ENCODE measurements at regions not wholly inside any gene's neighbourhood (a gene's known extent, or its start where the extent isn't known, plus 50 kb on each side); places are given as distances from the start of the nearest gene placed in this dataset.

DNA sequence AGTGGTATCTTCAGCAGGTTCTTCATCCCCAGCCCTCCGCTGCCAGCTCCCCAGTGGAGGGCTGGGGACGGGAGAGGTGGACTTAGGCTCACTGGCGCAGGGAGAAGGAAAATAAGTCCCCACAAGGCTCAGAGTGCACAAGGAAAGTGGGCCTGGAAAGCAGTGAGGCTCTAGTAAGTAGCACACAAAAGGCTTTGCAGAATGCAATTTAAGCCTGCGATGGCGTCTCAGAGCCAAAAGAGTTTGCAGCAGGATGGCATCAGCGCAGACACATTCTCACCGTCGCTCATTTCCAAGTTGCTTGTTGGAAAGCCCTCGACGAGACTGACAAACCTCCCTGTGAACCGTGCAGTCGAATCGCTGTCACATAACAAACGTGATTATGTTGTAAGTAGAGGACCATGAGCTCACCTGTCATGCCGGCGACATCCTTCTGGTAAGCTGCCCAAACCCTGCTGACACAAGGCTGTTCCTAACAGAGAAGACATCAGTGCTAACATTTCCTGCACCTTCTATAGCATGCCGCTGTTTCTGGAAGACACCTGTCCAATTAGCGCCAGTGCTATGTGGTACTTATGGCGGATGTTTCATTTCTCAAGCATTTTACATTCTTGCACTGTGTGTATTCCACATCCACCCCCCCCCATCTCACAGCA lies 98.3 kb upstream of the NPVF start:
- TF ChIP-seq EZH2 (IDR thresholded peaks at IDR 0.05; ENCODE audit: insufficient read depth, low read length) (no peak), CTCF (IDR thresholded peaks at IDR 0.05; ENCODE audit: insufficient read depth, low read depth, low read length) (no peak)

Measured in astrocyte (in vitro differentiated cells and primary cell).